Fibroblast of lung (primary cell): ENCODE measurements at regions not wholly inside any gene's neighbourhood (a gene's known extent, or its start where the extent isn't known, plus 50 kb on each side); places are given as distances from the start of the nearest gene placed in this dataset.
A peak's percentile ranks its signal among the peaks of the same experiment; 100 is the strongest.

ENCODE experiments used
- DNase-seq, 2 donors: peaks; one replicate each; pipeline versions ENCODE4 v3.0.0 to v3.0.0-alpha.2; 2010; ENCODE audit warnings: low read depth in 2 of 2
- H2AFZ ChIP-seq: 2 replicates; pipeline ENCODE4 v1.5.1; 2012; ENCODE audit warnings: low read length, control low read depth, inconsistent platforms
- H3K27ac ChIP-seq: 2 replicates; pipeline ENCODE4 v1.5.1; 2011; ENCODE audit warnings: low read length, control low read depth; ENCODE audit not compliant: insufficient read depth
- H3K27me3 ChIP-seq: 2 replicates; pipeline ENCODE4 v1.5.1; 2011; ENCODE audit warnings: mild to moderate bottlenecking, low read length; ENCODE audit not compliant: control insufficient read depth, insufficient read depth
- H3K36me3 ChIP-seq: 2 replicates; pipeline ENCODE4 v1.5.1; 2011; ENCODE audit warnings: low read length; ENCODE audit not compliant: control insufficient read depth, insufficient read depth
- H3K4me1 ChIP-seq: 2 replicates; pipeline ENCODE4 v1.5.1; 2011; ENCODE audit warnings: low read length; ENCODE audit not compliant: control insufficient read depth, insufficient read depth; ENCODE audit errors: extremely low read depth
- H3K4me2 ChIP-seq: 2 replicates; pipeline ENCODE4 v1.5.1; 2011; ENCODE audit warnings: low read length, control low read depth; ENCODE audit not compliant: insufficient read depth; ENCODE audit errors: extremely low read depth
- H3K4me3 ChIP-seq, 4 experiments: fragments of 200-600 bp in 1 of 4; sonication (generic) in 1 of 4; replicated peaks in 1 of 4; 2 replicates each; pipeline ENCODE4 v1.5.1; 2011 to 2016; ENCODE audit warnings: low read length in 4 of 4, low read depth in 3 of 4, mild to moderate bottlenecking in 3 of 4, control low read depth in 2 of 4, inconsistent platforms in 1 of 4, mixed read lengths in 1 of 4; ENCODE audit not compliant: insufficient read depth in 1 of 4; ENCODE audit errors: control extremely low read depth in 1 of 4
- H3K79me2 ChIP-seq: 2 replicates; pipeline ENCODE4 v1.5.1; 2012; ENCODE audit warnings: mild to moderate bottlenecking, low read length, inconsistent platforms; ENCODE audit not compliant: control insufficient read depth, insufficient read depth
- H3K9ac ChIP-seq: 2 replicates; pipeline ENCODE4 v1.5.1; 2011; ENCODE audit warnings: mild to moderate bottlenecking, low read length, control low read depth; ENCODE audit not compliant: insufficient read depth
- H3K9me3 ChIP-seq: 2 replicates; pipeline ENCODE4 v1.5.1; 2012; ENCODE audit warnings: low read depth, low read length; ENCODE audit not compliant: control insufficient read depth, insufficient read depth
- H4K20me1 ChIP-seq: 2 replicates; pipeline ENCODE4 v1.5.1; 2011; ENCODE audit warnings: low read length; ENCODE audit not compliant: control insufficient read depth, insufficient read depth; ENCODE audit errors: extremely low read depth
- CTCF ChIP-seq, 2 donors: IDR thresholded peaks in 1 of 2; conservative IDR thresholded peaks in 1 of 2; 1 replicate in 1 of 2; 2 replicates in 1 of 2; pipeline ENCODE4 v1.5.1; 2011 to 2012; ENCODE audit warnings: low read length in 2 of 2, control low read depth in 1 of 2, inconsistent platforms in 1 of 2, low read depth in 1 of 2, mild to moderate bottlenecking in 1 of 2
- EZH2 ChIP-seq: IDR thresholded peaks from 2 replicates; pipeline ENCODE4 v1.5.1; 2012; ENCODE audit warnings: low read length, control low read depth, mild to moderate bottlenecking; ENCODE audit errors: missing control alignments

GRCh38 chr11:72497731-72498130 is 63.4 kb upstream of the CLPB start:
- H3K36me3 ChIP-seq: no peaks in the 10 kb centered on the region
- no peak overlapping the region for H3K27ac ChIP-seq
- no peak overlapping the region for H3K4me3 ChIP-seq
- no peak overlapping the region for H2AFZ ChIP-seq
- no peak for DNase-seq
- no peaks in the 10 kb centered on the region for H3K79me2 ChIP-seq
- no peaks in the 10 kb centered on the region for H3K9me3 ChIP-seq
- no peaks in the 10 kb centered on the region for H3K4me1 ChIP-seq
- no peaks in the 10 kb centered on the region for H4K20me1 ChIP-seq
- TF ChIP-seq CTCF (conservative IDR thresholded peaks at IDR 0.05 in 1 of 2, IDR thresholded peaks at IDR 0.05 in 1 of 2; ENCODE audit: low read depth in 1 of 2, low read length in 2 of 2) (no peak), EZH2 (no peak)
- H3K9ac ChIP-seq: no peak overlapping the region
- no peaks in the 10 kb centered on the region for H3K27me3 ChIP-seq
- H3K4me2 ChIP-seq: no peak overlapping the region

- H3K79me2 ChIP-seq: no peaks in the 10 kb centered on the region
- peaks cover 2% of the 10 kb centered on the region for H3K27me3 ChIP-seq
- no peak overlapping the region for H2AFZ ChIP-seq
- no peak overlapping the region for H3K4me2 ChIP-seq
- no peak overlapping the region for H3K9ac ChIP-seq
- no peak for TF ChIP-seq CTCF (conservative IDR thresholded peaks at IDR 0.05 in 1 of 2, IDR thresholded peaks at IDR 0.05 in 1 of 2; ENCODE audit: low read depth in 1 of 2, low read length in 2 of 2)
- TF ChIP-seq EZH2: no peak
- H3K4me1 ChIP-seq: no peaks in the 10 kb centered on the region
- no peaks in the 10 kb centered on the region for H3K9me3 ChIP-seq
- no peaks in the 10 kb centered on the region for H4K20me1 ChIP-seq
- no peak overlapping the region for H3K4me3 ChIP-seq
- no peaks in the 10 kb centered on the region for H3K36me3 ChIP-seq
- H3K27ac ChIP-seq: no peak overlapping the region
- no peak for DNase-seq
Observed at GRCh38 chr11:72494109-72494429, 59.7 kb upstream of the CLPB start.

DNA sequence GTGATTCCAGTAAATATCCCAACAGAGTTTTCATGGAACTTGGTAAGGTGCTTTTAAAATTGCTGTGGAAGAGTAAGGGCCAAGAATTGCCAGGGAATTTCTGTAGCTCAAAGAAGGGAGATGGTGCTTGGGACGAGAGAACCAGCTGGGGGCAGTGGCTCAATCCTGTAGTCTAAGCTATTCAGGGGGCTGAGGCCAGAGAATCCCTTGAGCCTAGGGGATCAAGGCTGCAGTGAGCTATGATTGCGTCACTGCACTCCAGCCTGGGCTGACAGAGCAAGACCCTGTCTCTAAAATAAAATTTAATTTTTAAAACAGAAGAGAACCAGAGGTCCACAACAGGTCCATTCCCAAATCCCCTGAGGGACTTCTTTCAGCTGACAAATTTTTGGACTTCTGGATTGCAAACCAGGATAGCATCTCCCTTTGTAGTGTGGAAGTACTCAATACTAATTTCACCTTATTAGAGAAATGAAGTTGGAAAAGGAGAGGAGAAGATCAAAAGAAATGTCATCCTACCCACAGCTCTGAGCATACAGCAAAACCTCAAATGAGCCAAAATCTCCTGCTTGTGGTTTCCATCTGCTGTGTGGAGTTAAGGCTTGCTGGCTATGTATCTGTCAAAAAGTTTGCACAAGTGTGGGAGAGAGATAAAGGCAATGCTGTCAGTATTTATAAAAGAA is 59.2 kb upstream of the CLPB start:
- H3K4me1 ChIP-seq: no peaks in the 10 kb centered on the region
- TF ChIP-seq EZH2 (no peak), CTCF (conservative IDR thresholded peaks at IDR 0.05 in 1 of 2, IDR thresholded peaks at IDR 0.05 in 1 of 2; ENCODE audit: low read depth in 1 of 2, low read length in 2 of 2) (no peak)
- no peak overlapping the region for H3K27ac ChIP-seq
- no peak overlapping the region for H3K9ac ChIP-seq
- peaks cover 2% of the 10 kb centered on the region for H3K27me3 ChIP-seq
- no peak overlapping the region for H2AFZ ChIP-seq
- no peak overlapping the region for H3K4me2 ChIP-seq
- no peaks in the 10 kb centered on the region for H3K9me3 ChIP-seq
- H3K4me3 ChIP-seq: no peak overlapping the region
- no peaks in the 10 kb centered on the region for H4K20me1 ChIP-seq
- H3K79me2 ChIP-seq: no peaks in the 10 kb centered on the region
- H3K36me3 ChIP-seq: no peaks in the 10 kb centered on the region
- DNase-seq: peak in 1 of 2 donors; percentile 45
